HG03565 (cell line): ENCODE measurements at regions not wholly inside any gene's neighbourhood (a gene's known extent, or its start where the extent isn't known, plus 50 kb on each side); places are given as distances from the start of the nearest gene placed in this dataset.

ENCODE experiments used
- ATAC-seq: cut with Tn5 transposase; IDR thresholded peaks from one replicate; pipeline ENCODE4 v1.9.1; 2021; ENCODE audit warnings: mild to moderate bottlenecking, moderate library complexity; ENCODE audit not compliant: unreplicated experiment

GRCh38 chr3:127484601-127485388 lies 105.7 kb downstream of the TPRA1 start:
- no peak for ATAC-seq

DNA sequence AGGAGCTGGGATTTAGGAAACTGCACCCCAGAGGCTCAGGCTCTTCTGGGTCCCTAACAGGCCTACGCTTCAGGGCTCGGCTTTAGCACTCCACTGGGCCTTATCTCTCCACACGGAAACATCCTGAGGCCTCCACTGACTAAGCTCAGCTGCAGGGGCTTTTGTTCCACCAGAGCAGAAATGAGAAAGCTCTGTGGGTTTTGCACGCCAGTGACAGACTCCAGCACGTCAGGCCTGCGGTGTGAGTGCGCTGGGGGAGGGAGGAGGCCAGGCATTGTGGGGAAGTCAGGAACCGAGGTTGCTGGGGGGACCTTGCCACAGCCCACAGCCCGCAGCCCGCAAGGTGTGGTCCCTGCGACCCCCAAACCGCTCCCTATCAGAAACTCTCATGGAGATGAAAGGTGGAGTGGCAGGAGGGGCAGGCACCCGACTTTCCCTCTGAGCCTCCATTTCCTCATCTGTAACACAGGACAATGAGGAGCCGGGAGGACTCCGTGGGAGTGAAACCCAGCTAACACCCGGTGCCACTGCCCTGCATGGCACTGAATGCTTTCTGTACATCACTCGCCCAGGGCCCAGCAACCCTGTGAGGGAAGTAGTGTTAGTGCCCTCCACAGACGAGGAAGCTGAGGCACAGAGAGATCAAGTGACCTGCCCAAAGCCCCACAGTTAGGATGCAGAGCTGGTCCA lies 106.5 kb downstream of the TPRA1 start:
- ATAC-seq = peak; percentile 72

GRCh38 chr3:127483005-127483641 lies 107.4 kb downstream of the TPRA1 start:
- ATAC-seq = no peak

- no peak for ATAC-seq
Measured at GRCh38 chr3:127482216-127483004, 108.1 kb downstream of the TPRA1 start.

DNA sequence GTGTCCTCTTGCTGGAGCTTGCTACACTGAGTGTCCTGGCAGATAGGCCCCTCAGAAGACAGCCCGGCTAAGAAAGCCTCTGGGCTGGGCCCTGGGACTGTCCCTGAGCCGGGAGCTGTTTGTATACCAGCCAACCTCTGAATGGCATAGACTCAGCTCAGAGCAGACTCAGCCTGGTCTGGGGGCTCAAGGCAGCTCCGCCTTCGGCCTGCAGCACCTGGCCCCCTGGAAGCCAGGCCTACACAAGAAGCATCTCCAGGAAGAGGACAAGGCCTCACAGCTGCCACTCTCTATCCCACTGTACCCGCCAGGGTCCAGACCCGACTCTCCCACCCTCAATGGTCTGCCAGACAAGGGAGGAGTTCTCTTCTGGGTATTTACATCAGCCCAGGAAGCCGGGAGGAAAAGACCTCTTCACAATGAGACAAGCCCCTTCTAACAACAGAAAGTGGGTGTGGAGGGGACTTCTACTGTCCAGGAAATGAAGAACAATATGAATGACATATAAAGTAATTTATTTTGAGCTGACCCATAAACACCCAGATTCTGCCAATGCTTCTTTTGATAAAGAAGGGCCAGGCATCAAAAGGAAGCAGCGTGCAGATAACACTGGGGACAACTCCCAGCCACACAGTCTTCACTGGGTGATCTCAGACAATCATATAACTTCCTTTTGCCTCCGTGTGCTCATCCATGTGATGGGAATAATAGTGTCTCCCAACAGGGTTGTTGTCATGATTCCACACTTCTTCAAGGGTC lies 110.2 kb downstream of the TPRA1 start:
- no peak for ATAC-seq

- no peak for ATAC-seq
Measured at GRCh38 chr3:127479449-127479848, 111.1 kb downstream of the TPRA1 start.

DNA sequence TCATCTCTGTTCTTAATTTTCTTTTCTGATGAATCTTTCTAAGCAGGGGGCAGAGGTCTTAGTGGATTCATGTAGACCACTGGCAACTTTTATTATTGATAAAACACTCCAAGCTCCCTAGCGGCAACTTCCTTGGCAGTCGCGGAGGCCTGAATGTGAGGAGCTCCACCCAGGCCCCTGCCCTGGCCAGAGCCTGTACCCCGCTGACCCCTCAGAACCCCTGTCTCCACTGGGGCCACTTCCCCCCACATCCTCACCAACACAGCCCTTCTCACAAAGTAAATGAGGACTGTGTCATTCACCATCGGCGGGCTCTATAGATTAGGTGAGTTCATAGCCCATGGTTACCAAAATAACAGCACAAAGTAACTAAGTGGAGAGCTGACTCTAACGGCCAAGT lies 111.6 kb downstream of the TPRA1 start:
- no peak for ATAC-seq

DNA sequence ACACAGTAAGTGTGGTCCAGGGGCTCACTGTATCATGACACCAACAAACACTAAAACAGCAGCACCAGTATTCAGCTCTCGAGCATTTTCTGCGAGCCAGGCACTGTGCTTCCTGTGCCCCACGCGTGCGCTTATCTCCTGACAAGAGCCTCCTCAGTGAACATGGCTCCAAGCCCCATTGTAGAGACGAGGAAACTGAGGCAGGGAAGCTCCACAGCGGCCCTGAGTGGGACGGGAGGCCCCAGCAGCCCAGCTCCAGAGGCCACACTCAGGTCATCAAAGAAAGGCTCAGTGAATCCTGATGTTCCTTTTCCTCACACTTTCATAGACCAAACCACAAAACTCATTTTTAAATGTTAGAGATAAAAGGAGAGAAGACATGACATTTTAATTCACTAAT lies 113.1 kb downstream of the TPRA1 start:
- ATAC-seq = no peak

DNA sequence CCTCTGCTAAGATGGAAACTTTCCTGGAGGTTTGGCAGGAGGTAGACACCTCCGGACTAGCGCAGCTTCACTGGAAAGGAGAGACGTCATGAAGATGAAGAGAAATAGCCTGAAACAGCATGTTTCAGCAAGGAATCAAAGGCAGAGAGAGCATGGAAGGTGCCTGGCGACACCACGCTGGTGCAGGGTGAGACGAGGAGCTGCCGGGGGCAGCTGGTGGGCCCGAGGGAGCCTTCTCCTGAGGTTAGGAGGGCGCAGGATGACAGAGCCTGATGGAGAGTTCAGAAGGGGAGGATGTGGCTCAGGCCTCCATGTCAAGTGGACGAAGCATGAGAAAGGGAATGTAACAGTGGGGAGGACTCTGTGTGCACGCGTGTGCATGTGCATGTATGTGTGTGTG lies 113.6 kb downstream of the TPRA1 start:
- no peak for ATAC-seq

- ATAC-seq = no peak
Measured at GRCh38 chr3:127475975-127476705, 114.4 kb downstream of the TPRA1 start.

DNA sequence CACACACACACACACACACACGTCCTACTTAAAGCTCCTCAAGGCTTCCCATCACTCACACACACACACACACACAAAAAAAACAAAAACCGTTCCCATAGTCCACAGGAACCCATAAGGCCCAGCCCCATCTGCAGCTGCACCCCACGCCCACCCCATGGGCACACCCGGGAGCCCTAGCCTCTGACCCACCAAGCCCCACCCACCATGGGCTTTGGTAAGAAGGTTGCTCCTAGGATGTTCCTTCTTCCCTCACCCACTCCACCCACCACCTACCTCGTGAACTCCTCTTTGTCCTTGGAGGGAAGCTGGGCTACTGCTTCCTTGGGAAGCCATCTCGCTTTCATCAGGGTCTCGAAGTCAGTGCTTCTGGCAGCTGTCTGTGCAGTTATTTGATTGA lies 115.1 kb downstream of the TPRA1 start:
- no peak for ATAC-seq

DNA sequence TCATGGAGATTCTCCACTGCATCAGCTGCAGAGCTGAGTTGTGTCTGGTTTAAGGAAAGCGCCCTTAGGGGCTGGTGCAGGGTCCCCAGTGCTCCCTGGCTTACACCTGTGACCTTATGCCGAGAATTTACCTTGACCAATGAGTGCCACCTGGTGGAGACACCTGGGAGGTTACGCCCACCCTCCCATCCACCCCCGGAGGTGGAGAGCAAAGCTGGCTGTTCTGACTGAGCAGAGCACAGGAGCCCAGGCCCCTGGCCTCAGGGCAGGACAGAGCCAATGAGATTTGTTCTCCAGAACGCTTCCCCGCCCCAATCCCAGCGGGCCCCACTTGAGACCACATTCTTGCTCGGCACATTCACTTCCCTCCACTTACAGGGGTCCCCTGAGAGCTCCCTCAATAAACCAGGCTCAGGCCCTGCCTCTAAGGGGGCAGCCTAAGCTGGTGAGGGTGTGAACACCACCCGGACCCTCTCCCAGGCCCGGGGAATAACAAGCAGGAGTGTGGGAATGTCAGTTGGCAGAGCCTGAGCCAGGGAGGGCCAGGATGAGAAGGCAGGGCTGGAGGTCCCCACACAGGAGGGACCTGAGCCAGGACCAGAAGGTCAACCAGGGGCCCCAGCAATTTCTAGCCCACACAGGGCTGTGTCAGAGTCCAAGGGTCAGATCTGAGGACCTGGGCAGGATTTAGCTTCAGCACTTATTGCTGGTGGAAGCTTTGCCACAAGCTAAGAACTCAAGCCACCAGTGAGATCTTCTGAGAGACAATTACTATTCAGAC lies 117.1 kb downstream of the TPRA1 start:
- ATAC-seq = no peak

DNA sequence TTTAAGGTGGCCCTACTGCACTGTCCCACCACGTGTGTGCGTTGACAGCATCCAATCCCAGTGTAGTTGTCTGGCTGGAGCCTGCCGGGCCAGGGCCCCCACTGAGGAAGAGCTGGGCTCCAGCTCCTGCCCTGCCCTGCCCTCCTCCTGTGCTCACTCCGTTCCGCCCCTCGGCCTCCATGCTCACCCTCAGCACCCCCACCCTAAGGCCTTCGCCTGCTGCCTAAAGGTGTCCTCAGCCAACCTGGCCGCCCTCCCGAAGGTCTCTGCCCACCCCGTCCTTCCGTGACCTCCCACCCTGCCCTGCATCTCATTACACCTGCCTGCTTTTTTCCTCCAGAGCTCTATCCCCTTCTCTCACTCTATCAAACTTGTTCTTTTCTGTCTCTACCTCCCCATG lies 118.0 kb downstream of the TPRA1 start:
- no peak for ATAC-seq

- no peak for ATAC-seq
Measured at GRCh38 chr3:127471142-127471541, 119.4 kb downstream of the TPRA1 start.

GRCh38 chr3:127469760-127470159 lies 120.8 kb downstream of the TPRA1 start:
- ATAC-seq = no peak

GRCh38 chr3:127467391-127467790 lies 123.1 kb downstream of the TPRA1 start:
- no peak for ATAC-seq

GRCh38 chr3:127464642-127465041 lies 125.9 kb downstream of the TPRA1 start:
- ATAC-seq = no peak

- no peak for ATAC-seq
Measured at GRCh38 chr3:127462111-127462655, 128.3 kb downstream of the TPRA1 start.
